Hepatocyte (in vitro differentiated cells): ENCODE measurements at regions not wholly inside any gene's neighbourhood (a gene's known extent, or its start where the extent isn't known, plus 50 kb on each side); places are given as distances from the start of the nearest gene placed in this dataset.

Source experiments
- DNase-seq: peaks from one replicate; pipeline ENCODE4 v3.0.0-alpha.2; 2016; ENCODE audit warnings: low spot score
- H2AFZ ChIP-seq: fragments of 200-600 bp; sonication (generic); 2 replicates; pipeline ENCODE4 v1.6.0; 2016; ENCODE audit warnings: antibody characterized with exemption, mild to moderate bottlenecking
- H3K27ac ChIP-seq: fragments of 200-600 bp; sonication (generic); 2 replicates; pipeline ENCODE4 v1.5.1; 2016; ENCODE audit warnings: mild to moderate bottlenecking
- H3K27me3 ChIP-seq: fragments of 200-600 bp; sonication (generic); 2 replicates; pipeline ENCODE4 v1.6.1; 2016
- H3K36me3 ChIP-seq: fragments of 200-600 bp; sonication (generic); replicated peaks from 2 replicates; pipeline ENCODE4 v1.5.1; 2016; ENCODE audit warnings: low read depth; ENCODE audit not compliant: insufficient read depth
- H3K4me1 ChIP-seq: fragments of 200-600 bp; sonication (generic); 2 replicates; pipeline ENCODE4 v1.5.1; 2016; ENCODE audit warnings: mild to moderate bottlenecking, moderate library complexity; ENCODE audit not compliant: insufficient read depth
- H3K4me2 ChIP-seq: fragments of 200-600 bp; sonication (generic); 2 replicates; pipeline ENCODE4 v1.6.0; 2016
- H3K4me3 ChIP-seq: fragments of 200-600 bp; sonication (generic); 2 replicates; pipeline ENCODE4 v1.5.1; 2016; ENCODE audit warnings: mild to moderate bottlenecking
- H3K79me2 ChIP-seq: fragments of 200-600 bp; sonication (generic); 2 replicates; pipeline ENCODE4 v1.6.0; 2017; ENCODE audit warnings: mild to moderate bottlenecking
- H3K9me2 ChIP-seq: fragments of 200-600 bp; sonication (generic); replicated peaks from 2 replicates; pipeline ENCODE4 v1.6.0; 2017; ENCODE audit warnings: mild to moderate bottlenecking; ENCODE audit not compliant: insufficient read depth
- H3K9me3 ChIP-seq: fragments of 200-600 bp; sonication (generic); 2 replicates; pipeline ENCODE4 v1.5.1; 2016; ENCODE audit warnings: low read depth, mild to moderate bottlenecking
- H4K20me1 ChIP-seq: fragments of 200-600 bp; sonication (generic); 2 replicates; pipeline ENCODE4 v1.6.0; 2016; ENCODE audit warnings: mild to moderate bottlenecking; ENCODE audit not compliant: insufficient read depth, poor library complexity, severe bottlenecking
- CTCF ChIP-seq: fragments of 200-600 bp; sonication (generic); IDR thresholded peaks from 2 replicates; pipeline ENCODE4 v1.5.1; 2016; ENCODE audit warnings: antibody characterized with exemption, mild to moderate bottlenecking; ENCODE audit not compliant: poor library complexity
- EZH2 ChIP-seq: fragments of 200-600 bp; sonication (generic); IDR thresholded peaks from 2 replicates; pipeline ENCODE4 v1.6.1; 2016; ENCODE audit warnings: antibody characterized with exemption, mild to moderate bottlenecking, borderline replicate concordance
- EZH2phosphoT487 ChIP-seq: fragments of 200-600 bp; sonication (generic); IDR thresholded peaks from one replicate; pipeline ENCODE4 v1.6.1; 2018; ENCODE audit warnings: antibody characterized with exemption, mild to moderate bottlenecking, low read depth, moderate library complexity; ENCODE audit not compliant: unreplicated experiment, severe bottlenecking
- WGBS: methylation state at CpG from one replicate; pipeline ENCODE4 v1.1.6; 2016; ENCODE audit warnings: low lambda C conversion rate; ENCODE audit errors: missing lambda C conversion rate; 5-methylcytosine and 5-hydroxymethylcytosine counted together

GRCh38 chr1:219042769-219043168 is 130.9 kb upstream of the LYPLAL1 start:
- Histone ChIP-seq H3K9me2 (no peaks in the 10 kb centered on the region), H3K9me3 (no peaks in the 10 kb centered on the region), H3K4me3 (no peak overlapping the region), H3K4me1 (no peaks in the 10 kb centered on the region), H3K27ac (no peak overlapping the region), H3K36me3 (no peaks in the 10 kb centered on the region), H3K4me2 (no peak overlapping the region), H4K20me1 (no peaks in the 10 kb centered on the region), H3K79me2 (no peaks in the 10 kb centered on the region), H3K27me3 (no peaks in the 10 kb centered on the region), H2AFZ (no peak overlapping the region)
- no peak for DNase-seq
- no peak for TF ChIP-seq EZH2phosphoT487
- TF ChIP-seq EZH2, result no peak
- no peak for TF ChIP-seq CTCF
- 85% methylated on average over 2 of the region's 2 CpGs for WGBS

GRCh38 chr1:219045246-219045645 is 128.4 kb upstream of the LYPLAL1 start:
- no peaks in the 10 kb centered on the region for H3K79me2 ChIP-seq
- no peak overlapping the region for H3K4me2 ChIP-seq
- TF ChIP-seq CTCF (no peak), EZH2 (no peak), EZH2phosphoT487 (no peak)
- H4K20me1 ChIP-seq, result no peaks in the 10 kb centered on the region
- no peak overlapping the region for H2AFZ ChIP-seq
- no peak overlapping the region for H3K4me3 ChIP-seq
- H3K4me1 ChIP-seq, result no peaks in the 10 kb centered on the region
- 90% methylated on average over 3 of the region's 3 CpGs for WGBS
- no peak overlapping the region for H3K27ac ChIP-seq
- no peaks in the 10 kb centered on the region for H3K9me3 ChIP-seq
- H3K9me2 ChIP-seq, result no peaks in the 10 kb centered on the region
- H3K36me3 ChIP-seq, result no peaks in the 10 kb centered on the region
- no peaks in the 10 kb centered on the region for H3K27me3 ChIP-seq
- DNase-seq, result no peak

- no peaks in the 10 kb centered on the region for H3K27me3 ChIP-seq
- DNase-seq, result no peak
- no peaks in the 10 kb centered on the region for H3K4me1 ChIP-seq
- TF ChIP-seq CTCF, result no peak
- no peak for TF ChIP-seq EZH2
- no peak for TF ChIP-seq EZH2phosphoT487
- H3K79me2 ChIP-seq, result no peaks in the 10 kb centered on the region
- WGBS, result 78% methylated on average over 4 of the region's 4 CpGs
- H3K4me3 ChIP-seq, result no peak overlapping the region
- no peaks in the 10 kb centered on the region for H3K9me2 ChIP-seq
- H3K36me3 ChIP-seq, result no peaks in the 10 kb centered on the region
- H3K4me2 ChIP-seq, result no peak overlapping the region
- no peaks in the 10 kb centered on the region for H4K20me1 ChIP-seq
- no peaks in the 10 kb centered on the region for H3K9me3 ChIP-seq
- peak overlapping the region; percentile 69 for H3K27ac ChIP-seq
- H2AFZ ChIP-seq, result no peak overlapping the region
Measured at GRCh38 chr1:219049501-219049900, 124.2 kb upstream of the LYPLAL1 start.
